ENCODE measurements at regions not wholly inside any gene's neighbourhood (a gene's known extent, or its start where the extent isn't known, plus 50 kb on each side); places are given as distances from the start of the nearest gene placed in this dataset.

- TF ChIP-seq CTCF (IDR thresholded peaks at IDR 0.05) = no peak
- TF ChIP-seq POLR2A (IDR thresholded peaks at IDR 0.05; ENCODE audit: low read length) = no peak
- no peak for TF ChIP-seq HES2 (IDR thresholded peaks at IDR 0.05)
- no peak for TF ChIP-seq HDAC2 (IDR thresholded peaks at IDR 0.05)
- TF ChIP-seq NFE2L2 (conservative IDR thresholded peaks at IDR 0.05; ENCODE audit: low read length) = no peak
- TF ChIP-seq CHD2 (IDR thresholded peaks at IDR 0.05; ENCODE audit: low read length, partially characterized antibody) = no peak
- no peak for TF ChIP-seq JUNB (IDR thresholded peaks at IDR 0.05)
- TF ChIP-seq RFX5 (IDR thresholded peaks at IDR 0.05) = no peak
- no peak; the same call in 1 of the 2 replicates for TF ChIP-seq MAX (IDR thresholded peaks at IDR 0.05)
- TF ChIP-seq RNF2 (IDR thresholded peaks at IDR 0.05; ENCODE audit: borderline replicate concordance, low read depth) = no peak
- TF ChIP-seq POLR2AphosphoS2 (conservative IDR thresholded peaks at IDR 0.05; ENCODE audit: low read length) = no peak
- no peak for TF ChIP-seq BHLHE40 (IDR thresholded peaks at IDR 0.05; ENCODE audit: low read depth, low read length)
- TF ChIP-seq CHD4 (IDR thresholded peaks at IDR 0.05; ENCODE audit: borderline replicate concordance) = no peak
Measured at GRCh38 chr2:118667964-118668363, 179.5 kb downstream of the EN1 start.
